Activated CD8-positive, alpha-beta memory T cell treated with anti-CD3 and anti-CD28 coated beads, Interleukin-2, amount 50 U/mL, for 24 hours (primary cell): ENCODE measurements at regions not wholly inside any gene's neighbourhood (a gene's known extent, or its start where the extent isn't known, plus 50 kb on each side); places are given as distances from the start of the nearest gene placed in this dataset.
"Not testable (repeated sequence)": the region's sequence is repeated elsewhere in the genome, so short reads cannot be mapped to it uniquely, and the experiment has no call there.

Experiments
- DNase-seq: peaks from one replicate; pipeline ENCODE4 v3.0.0-alpha.2; 2020; ENCODE audit errors: extremely low read depth

DNA sequence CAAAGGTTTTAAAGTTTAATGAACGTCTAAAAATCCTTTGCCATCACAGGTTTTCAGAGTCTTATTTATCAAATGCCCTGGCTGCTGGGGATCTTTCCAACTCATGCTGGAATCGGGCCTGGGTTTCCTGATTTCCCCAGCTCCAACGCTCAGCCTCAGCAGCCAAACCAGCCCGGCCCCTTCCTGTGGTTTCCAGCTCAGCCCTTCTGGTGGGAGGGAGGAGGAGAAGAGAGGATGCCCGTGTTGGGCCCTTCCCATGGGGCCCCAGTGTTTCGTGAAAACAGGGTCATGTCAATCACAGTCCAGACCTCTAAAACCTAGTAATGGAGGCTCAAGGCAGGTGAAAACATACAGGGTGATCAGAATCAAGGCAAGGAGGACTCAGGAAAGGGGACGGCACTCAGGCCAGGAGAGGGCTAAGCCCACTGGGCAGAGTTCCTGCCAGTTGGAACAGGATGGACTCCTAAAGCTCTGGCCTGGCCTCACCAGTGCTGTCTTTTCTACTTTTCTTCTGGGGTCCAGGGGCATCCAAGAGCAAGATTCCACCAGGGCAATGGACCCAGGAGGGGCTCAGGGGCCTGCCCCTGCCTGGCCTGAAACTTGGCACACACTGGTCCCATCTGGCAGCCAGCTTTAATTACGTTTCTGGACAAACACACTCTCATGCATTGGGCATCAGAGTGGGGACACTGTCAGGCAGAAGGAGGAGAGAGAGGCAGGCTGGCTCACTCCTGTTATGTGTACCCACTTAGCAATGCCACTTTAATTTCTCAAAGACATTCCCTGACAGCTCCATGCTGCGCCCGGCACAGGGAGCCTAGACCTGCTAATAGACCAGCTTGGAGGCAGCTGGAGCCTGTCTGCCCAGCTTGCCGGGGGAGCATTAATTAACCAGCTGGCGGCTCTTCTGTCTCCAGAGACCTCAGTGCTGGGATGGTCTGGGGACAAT, 194.6 kb downstream of the FAM43A start:
- no peak for DNase-seq

DNA sequence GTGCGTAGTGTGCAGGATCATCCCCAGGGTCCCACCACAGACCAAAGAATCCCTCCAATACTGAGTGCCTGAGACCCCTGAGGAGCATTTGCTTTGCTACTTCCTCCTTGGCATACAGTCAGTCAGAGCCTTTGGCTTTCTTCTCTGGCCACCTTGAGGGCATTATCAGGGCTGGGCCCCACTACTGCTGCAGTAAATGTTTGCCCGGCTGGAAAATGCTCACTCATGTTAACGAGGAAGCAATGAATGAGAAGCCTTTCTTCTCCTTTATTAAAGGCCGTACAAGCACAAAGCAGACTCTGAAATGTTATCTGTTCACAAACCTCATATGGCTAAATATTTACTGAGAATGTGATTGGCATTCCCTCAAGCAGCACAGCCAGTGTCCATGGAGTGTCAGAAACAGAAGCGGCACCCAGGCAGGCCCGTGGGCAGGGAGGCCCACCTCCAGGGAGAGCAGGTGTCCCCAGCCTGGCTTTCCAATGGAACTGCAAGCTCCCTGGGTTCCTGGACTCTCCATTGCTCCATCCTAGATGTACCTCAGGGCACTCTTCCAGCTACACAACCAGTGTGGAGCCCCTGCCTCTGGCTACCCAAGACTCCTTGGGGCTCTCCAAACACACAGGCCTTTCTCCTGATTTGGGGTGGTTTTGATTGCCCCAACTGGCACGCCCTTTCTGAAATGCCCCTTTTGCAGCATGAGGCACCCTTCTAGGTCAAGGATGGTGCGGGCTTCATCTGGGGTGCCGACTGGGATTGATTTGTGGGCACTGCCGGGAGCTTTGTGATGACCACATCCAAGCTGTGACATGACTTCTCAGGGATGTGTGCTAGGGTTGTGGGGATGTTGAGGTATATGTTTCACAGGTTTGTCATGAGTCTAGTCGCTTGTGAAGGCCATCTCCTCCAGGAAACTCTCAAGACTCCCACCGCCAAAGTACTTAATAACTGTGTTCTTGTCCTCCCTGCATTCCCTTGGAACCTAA, 195.6 kb downstream of the FAM43A start:
- no peak for DNase-seq

DNA sequence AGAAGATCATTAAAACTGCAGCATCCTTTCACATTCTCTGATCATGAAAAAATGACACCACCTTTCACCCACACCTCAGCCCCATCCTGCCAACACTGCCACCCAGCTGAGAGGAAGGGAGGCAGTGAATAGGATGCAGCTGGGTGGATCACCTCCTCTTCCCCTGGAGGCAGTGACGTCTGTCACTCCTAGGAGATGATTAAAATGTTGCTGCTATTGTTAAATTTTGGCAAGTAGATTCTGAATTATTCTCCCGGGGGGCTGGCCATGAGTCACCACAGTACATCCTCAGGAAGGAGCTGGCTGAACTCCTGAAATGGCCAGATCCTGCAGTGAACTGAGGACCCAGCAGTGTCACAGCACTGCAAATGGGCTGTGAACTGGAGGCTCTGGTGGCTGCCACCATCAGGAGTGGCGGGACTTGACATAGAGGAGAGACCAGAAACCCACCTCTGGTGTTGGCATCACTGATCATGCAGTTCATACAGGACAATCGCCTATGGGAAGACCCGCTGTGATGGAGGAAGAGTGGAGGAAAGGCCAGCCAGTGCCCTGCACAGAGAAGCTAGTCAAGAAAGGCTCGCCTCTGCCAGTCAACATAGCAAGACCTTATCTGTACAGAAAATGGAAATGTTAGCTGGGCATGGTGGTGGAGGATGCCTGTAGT, 199.1 kb downstream of the FAM43A start:
- DNase-seq, result no peak

DNA sequence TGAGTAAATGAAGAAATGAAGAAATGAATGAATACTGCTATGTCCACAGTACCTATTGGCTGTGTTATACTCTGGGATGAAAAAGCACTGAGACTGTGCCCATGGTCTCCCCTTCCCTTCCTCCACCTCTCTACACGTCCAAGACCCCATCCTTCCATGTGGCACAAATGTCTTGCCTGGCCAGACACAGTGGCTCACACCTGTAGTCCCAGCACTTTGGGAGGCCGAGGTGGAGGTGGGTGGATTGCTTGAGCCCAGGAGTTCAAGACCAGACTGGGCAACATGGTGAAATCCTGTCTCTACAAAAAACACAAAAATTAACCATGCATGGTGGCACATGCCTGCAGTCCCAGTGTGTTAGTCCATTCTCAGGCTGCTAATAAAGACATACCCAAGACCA, 200.1 kb downstream of the FAM43A start:
- no peak for DNase-seq

DNA sequence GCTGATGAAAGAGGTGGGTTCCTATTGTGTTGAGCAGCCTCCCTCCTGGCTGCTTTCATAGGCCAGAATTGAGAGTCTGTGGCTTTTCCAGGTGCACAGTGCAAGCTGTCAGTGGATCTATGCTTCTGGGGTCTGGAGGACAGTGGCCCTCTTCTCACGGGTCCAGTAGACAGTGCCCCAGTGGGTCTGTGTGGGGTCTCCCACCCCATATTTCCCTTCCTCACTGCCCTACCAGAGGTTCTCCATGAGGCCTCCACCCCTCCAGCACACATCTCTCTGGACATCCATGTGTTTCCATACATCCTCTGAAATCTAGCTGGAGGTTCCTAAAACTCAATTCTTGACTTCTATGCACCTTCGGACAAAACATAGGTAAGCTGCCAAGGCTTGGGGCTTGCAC, 201.2 kb downstream of the FAM43A start:
- DNase-seq, result no peak

DNA sequence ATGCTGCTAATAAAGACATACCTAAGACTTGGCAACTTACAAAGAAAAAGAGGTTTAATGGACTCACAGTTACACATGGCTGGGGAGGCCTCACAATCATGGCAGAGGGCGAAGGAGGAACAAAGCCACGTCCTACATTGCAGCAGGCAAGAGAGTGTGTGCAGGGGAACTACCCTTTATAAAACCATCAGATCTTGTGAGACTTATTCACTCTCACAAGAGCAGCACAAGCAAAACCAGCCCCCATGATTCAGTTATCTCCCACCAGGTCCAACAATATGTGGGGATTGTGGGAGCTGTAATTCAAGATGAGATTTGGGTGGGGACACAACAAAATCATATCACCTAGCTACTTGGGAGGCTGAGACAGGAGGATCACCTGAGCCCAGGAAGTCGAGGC, 202.4 kb downstream of the FAM43A start:
- DNase-seq, result not testable (repeated sequence)

DNA sequence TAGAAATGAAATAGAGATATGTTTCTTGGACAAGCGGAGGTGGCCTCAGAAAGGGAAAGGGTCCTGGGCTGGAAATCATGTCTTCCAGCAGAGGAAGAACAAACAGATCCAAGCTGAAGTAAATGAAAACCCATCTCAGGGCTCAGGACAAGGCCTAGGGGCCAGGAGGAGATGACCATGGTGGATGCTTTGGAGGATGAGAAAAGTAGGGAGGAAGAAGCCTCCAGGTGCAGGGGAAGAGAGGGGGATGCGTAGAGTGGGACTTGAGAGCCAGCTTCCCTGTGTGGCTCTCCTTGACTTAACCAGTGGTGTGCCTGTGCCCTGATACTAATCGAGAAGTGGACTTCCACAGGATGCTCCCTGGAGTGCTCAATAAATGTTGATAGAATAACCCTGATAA, 203.2 kb downstream of the FAM43A start:
- no peak for DNase-seq

DNA sequence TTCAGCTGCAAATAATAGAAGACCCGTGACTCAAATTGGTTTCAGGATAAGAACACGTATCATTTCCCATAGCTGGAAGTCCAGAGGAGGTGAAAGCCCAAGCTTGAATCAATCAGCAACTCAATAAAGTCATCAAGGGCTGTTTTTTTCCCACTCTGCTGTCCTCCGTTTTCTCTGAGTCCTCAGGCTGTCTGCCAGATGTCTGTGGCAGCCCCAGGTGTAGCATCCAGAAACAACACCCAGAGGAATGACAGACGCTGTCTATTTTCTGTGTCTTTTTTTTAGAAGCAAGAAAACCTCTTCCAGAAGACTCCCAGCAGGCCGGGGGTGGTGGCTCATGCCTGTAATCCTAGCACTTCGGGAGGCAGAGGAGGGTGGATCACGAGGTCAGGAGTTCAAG, 204.4 kb downstream of the FAM43A start:
- DNase-seq, result no peak

DNA sequence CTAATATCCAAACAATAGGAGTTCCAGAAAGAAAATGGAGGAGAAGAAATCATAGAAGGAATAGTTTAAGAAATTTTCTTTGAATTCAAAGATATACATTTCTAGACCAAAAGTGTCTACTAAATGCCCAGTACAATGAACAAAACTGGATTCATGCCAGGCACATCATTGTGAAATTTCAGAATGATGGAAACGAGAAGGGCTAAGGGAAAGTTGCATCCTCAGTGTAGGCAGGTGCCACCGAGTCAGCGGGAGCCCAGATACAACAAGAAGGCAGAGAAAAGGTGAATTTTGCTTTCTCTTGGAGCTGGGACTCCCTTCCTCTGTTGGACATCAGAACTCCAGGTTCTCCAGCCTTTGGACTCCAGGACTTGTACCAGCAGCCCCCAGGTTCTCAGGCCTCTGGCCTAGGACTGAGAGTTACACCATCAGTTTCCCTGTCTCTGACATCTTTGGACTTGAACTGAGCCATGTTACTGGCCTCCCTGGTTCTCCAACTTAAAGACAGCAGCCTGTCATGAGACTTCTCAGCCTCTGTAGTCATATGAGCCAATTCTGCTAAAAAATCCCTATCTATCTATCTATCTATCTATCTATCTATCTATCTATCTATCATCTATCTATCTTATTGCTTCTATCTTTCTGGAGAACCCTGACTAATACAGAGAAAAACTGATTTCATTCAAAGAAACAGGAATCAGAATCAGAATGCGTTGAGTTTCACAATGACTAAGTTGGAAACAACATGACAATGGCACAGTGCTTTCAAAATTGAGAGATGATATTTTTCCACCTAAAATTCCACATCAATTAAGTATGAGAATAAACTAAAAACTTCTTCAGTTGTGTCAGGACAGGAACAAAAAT, 207.7 kb downstream of the FAM43A start:
- no peak for DNase-seq

DNA sequence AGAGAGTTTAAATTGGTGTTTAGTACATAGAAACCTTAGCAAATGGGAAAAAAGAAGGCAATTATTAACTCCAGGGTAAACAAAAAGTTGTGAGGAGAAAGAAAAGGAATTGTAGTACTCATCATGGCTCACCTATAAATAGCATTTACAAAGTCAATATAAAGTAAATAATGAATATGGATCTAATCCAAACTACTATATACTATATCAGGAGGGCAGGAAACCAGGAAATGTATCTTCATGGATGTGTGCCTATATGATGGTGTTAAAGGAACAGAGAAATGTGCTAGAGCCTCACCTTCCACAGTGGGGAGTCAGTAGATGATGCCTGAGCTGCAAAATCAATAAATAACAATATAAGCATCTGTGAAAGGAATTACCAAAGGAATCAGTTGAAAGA, 208.9 kb downstream of the FAM43A start:
- no peak for DNase-seq

DNA sequence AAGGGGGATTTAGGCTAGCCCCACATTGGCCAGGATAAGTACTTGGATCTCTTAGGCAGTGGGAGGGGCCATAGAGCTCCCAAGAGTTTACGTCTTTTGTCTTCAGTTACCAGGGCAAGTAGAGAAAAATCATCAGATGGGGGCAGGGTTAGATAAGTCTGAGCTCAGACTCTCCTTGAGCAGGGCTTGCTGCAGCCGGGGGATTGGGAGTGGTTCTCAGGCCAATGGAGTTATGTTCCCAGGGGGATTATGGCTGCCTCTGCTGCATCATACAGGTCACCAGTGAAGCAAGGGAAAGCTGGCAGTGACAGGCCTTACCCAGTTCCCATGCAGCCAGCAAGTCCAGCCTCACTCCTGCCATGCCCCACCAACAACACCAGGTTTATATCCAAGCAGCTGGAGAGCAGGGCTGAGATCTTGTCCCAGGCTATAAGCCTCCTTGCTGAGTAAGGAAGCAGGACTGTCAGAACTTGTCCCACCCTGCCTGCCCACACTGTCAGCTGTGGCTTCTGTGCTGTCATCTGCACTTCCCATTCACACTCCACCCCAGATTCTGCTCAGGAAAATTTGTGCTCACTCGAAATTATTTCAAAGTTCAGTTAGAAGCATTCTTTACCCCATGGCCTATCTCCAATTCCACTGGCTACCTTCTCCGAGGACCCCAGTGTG, 215.3 kb downstream of the FAM43A start:
- no peak for DNase-seq

DNA sequence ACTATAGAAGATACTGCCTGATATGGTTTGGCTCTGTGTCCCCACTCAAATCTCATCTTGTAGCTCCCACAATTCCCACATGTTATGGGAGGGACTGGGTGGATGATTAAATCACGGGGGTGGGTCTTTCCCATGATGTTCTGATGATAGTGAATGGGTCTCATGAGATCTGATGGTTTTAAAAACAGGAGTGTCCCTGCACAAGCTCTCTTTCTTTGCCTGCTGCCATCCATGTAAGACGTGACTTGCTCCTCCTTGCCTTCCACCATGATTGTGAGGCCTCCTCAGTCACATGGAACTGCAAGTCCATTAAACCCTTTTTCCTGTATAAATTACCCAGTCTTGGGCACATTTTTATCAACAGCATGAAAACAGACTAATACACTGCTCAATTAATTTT, 217.8 kb downstream of the FAM43A start:
- not testable (repeated sequence) for DNase-seq

DNA sequence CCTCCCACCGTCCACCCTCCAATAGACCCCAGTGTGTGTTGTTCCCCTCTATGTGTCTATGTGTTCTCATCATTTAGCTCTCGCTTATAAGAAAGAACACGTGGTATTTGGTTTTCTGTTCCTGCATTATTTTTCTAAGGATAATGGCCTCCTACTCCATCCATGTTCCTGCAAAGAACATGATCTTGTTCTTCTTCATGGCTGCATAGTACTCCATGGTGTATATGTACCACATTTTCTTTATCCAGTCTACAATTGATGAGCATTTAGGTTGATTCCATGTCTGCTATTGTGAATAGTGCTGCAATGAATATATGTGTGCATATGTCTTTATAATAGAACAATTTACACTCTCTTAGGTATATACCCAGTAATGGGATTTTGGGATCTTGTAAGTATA, 219.3 kb downstream of the FAM43A start:
- not testable (repeated sequence) for DNase-seq

DNA sequence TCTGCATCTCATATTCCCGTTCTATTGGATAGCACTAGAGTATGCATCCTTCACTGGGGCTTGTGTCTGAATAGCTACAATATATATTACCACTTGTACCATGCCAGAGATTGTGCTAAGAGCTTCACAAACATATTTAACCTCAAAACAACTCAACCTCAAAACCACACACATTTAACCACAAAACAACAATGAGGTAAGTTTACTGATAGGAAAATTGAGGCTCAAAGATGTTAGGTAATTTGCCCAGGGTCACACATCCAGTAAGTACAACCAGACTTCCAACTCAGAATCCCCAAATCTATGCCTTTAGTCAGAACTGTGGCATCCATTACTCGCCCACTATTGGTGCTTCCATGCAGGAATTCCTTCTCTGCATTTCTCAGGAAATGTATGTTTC, 220.0 kb downstream of the FAM43A start:
- DNase-seq, result no peak

DNA sequence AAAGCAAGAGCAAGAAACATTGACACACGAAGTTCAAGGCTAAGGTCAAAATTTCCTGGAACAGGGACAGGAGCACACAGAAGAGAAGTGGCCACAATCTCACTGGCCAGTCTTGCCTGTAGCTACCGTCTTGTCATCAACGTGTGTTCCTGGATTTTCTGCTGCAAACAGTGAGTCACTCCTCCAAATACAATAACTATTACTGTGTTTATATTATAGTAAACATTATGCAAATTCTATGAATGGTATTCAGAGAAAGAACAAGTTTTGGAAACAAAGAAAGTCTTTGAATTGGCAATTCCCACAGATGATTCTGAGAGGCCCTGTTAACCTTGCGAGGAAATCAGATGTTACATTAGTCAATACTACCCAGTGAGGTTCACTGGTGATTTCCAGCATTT, 220.5 kb downstream of the FAM43A start:
- DNase-seq, result no peak

DNA sequence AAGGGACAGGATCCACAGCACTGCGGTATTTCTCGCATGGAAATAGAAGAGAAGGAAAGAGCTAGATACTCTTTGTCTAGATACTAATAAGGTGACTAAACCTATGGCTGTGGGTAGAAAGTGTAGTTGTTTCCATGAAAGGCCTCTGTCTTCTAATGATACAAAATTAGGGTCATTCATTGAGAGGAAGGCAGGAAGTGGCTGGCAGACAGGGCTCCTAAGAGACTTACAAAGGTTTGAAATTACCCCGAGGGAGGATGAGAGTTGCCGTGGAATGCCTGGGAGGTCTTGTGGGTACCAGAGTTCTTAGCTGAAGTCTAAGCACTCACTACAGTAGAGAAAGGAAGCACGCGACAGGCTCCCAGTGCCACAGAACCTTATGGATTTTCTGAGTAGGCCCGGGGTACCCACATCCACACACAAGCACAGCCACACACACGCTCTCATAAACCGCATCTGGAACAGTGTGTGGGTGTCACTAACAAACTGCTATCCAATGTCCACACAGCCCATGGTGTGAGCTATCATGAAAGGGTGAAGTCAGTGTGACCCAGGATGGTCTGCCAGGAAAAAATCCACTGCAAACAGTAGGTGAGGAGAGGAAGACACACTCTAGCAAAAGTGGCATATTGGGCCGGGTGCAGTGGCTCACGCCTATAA, 221.4 kb downstream of the FAM43A start:
- DNase-seq, result no peak

DNA sequence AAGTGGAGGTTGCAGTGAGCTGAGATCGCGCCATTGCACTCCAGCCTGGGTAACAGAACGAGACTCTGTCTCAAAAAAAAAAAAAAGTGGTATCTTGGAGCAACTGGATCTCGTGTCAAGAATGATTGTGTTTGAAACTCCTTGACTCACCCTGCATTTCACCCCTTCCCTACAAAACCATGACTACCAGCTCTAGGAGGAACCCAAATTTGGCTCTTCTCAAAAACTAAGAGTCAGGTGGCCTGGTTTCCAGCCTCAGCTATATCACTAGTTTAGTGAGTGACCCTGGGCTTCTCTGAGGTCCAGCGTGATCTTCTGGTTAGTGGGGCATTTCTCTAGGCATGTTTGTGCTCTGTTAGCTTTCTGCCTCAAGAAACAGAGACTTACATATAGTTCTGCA, 222.1 kb downstream of the FAM43A start:
- no peak for DNase-seq

DNA sequence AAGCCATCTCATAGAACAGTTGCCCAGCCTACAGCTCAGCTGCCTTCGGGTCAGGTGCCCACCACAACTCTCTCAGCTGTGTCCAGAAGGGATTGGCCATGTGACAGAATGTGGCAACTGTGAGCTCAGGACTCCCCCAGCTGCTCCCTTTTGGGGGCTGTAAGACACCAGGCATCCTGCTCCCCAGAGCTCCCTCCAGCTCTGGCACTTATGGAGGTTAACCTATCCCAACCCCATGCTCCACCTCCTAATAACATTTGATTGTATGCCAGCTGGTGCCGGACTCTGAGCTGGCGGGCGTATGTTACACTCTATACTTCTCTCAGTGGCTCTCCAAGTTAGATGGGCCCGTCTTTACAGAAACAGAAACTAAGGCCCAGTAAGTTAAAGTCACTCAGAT, 222.8 kb downstream of the FAM43A start:
- no peak for DNase-seq

DNA sequence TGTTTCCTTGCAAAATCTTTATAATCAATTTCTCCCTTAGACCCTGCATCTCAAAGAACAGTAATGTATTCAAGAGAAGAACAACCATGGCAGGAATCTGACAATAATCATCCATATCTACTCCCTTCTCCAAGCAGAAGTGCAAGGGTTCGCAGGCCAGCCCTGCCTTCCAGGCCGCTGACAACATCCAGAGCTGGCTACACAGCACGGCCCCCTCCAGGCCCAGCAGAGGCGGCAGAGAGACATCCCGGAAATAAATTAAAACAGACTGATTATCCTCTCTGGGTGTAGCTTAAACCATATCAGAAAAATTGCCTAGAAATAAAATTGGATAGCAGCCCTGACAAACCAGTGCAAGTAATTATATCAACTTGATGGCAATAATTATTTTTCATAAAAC, 223.3 kb downstream of the FAM43A start:
- no peak for DNase-seq

DNA sequence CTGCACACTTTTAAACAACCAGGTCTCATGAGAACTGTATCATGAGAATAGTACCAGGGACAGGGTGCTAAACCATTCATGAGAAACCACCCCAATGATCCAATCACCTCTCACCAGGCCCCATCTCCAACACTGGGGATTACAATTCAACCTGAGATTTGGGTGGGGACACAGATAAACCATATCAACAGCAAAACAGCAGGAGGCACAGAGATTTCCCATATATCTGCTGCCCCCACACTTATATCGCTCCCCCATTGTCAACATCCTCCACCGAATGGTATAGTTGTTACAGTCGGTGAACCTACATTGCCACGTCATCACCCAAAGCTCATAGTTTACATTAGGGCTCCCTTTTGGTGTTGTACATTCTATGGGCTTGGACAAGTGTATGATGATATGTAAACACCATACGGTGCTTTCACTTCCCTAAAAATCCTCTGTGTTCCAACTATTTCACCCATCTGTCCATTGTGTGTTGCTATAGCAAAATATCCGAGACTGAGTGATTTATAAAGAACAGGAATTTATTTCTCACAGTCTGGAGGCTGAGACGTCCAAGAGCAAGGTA, 224.8 kb downstream of the FAM43A start:
- no peak for DNase-seq
